ENCODE measurements at regions not wholly inside any gene's neighbourhood (a gene's known extent, or its start where the extent isn't known, plus 50 kb on each side); places are given as distances from the start of the nearest gene placed in this dataset.
"Not testable (repeated sequence)": the region's sequence is repeated elsewhere in the genome, so short reads cannot be mapped to it uniquely, and the experiment has no call there.

- peaks cover 36% of the 10 kb centered on the region for H3K9me3 ChIP-seq (ENCODE audit: low read length)
- H3K27me3 Mint-ChIP-seq; POLR2A ChIA-PET; H3K4me1 Mint-ChIP-seq; H3K4me1 ChIP-seq (ENCODE audit: insufficient read depth, low read length); DNase-seq; H3K36me3 ChIP-seq (ENCODE audit: insufficient read depth, low read length); H3K27me3 ChIP-seq (ENCODE audit: insufficient read depth, low read length, poor library complexity, severe bottlenecking); H3K4me3 Mint-ChIP-seq; H3K4me3 ChIP-seq (ENCODE audit: low read length); CTCF ChIA-PET; H3K27ac ChIP-seq (ENCODE audit: low read depth, low read length); H3K27ac Mint-ChIP-seq: not testable (repeated sequence)
- peaks cover 0 to 80% (median 72%) of the 10 kb centered on the region in 5 donors for H3K9me3 Mint-ChIP-seq
- peaks cover 2 to 26% (median 23%) of the 10 kb centered on the region in 3 donors for H3K36me3 Mint-ChIP-seq
Observed at GRCh38 chr4:49117951-49118350, 131.9 kb downstream of the CWH43 start.

DNA sequence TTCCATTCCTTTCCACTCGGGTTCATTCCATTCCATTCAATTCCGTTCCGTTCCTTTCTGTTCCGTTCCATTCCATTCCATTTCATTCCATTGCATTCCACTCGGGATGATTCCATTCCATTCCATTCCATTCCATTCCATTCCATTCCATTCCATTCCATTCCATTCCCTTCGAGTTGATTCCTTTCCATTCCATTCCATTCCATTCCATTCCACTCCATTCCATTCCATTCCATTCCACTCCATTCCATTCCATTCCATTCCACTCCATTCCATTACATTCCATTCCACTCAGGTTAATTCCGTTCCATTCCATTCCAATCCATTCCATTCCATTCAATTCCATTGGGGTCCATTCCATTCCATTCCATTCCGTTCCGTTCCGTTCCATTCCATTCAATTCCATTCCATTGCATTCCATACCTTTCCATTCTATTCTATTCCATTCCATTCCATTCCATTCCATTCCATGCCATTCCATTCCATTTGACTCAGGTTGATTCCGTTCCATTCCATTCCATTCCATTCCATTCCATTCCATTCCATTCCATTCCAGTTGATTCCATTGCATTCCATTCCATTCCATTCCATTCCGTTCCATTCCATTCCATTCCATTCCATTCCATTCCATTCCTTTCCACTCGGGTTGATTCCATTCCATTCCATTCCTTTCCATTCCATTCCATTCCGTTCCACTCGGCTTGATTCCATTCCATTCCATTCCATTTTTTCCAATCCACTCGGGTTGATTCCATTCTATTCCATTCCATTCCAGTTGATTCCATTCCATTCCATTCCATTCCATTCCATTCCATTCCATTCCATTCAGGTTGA lies 132.5 kb downstream of the CWH43 start:
- H3K4me1 ChIP-seq (ENCODE audit: insufficient read depth, low read length); H3K4me3 ChIP-seq (ENCODE audit: low read length); H3K4me1 Mint-ChIP-seq; DNase-seq; H3K27me3 ChIP-seq (ENCODE audit: insufficient read depth, low read length, poor library complexity, severe bottlenecking); H3K36me3 ChIP-seq (ENCODE audit: insufficient read depth, low read length); H3K27me3 Mint-ChIP-seq; H3K27ac Mint-ChIP-seq; H3K27ac ChIP-seq (ENCODE audit: low read depth, low read length); POLR2A ChIA-PET; H3K4me3 Mint-ChIP-seq; CTCF ChIA-PET: not testable (repeated sequence)
- Mint-ChIP-seq H3K9me3 (peaks cover 0 to 76% (median 68%) of the 10 kb centered on the region in 5 donors), H3K36me3 (peaks cover 2 to 26% (median 23%) of the 10 kb centered on the region in 3 donors)
- H3K9me3 ChIP-seq (ENCODE audit: low read length) = peaks cover 31% of the 10 kb centered on the region

DNA sequence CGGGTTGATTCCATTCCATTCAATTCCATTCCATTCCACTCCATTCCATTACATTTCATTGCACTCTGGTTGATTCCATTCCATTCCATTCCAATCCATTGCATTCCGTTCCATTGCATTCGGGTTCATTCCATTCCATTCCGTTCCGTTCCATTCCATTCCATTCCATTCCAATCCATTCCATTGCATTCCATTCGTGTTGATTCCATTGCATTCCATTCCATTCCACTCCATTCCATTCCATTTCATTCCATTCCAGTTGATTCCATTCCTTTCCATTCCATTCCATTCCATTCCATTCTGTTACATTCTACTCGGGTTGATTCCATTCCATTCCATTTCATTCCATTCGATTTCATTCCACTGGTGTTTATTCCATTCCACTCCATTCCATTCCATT lies 133.3 kb downstream of the CWH43 start:
- H3K4me1 Mint-ChIP-seq; H3K4me1 ChIP-seq (ENCODE audit: insufficient read depth, low read length); POLR2A ChIA-PET; H3K27ac Mint-ChIP-seq; H3K4me3 Mint-ChIP-seq; H3K27me3 ChIP-seq (ENCODE audit: insufficient read depth, low read length, poor library complexity, severe bottlenecking); H3K27ac ChIP-seq (ENCODE audit: low read depth, low read length); H3K4me3 ChIP-seq (ENCODE audit: low read length); H3K27me3 Mint-ChIP-seq; DNase-seq; H3K36me3 ChIP-seq (ENCODE audit: insufficient read depth, low read length); CTCF ChIA-PET: not testable (repeated sequence)
- peaks cover 2 to 26% (median 21%) of the 10 kb centered on the region in 3 donors for H3K36me3 Mint-ChIP-seq
- peaks cover 0 to 70% (median 65%) of the 10 kb centered on the region in 5 donors for H3K9me3 Mint-ChIP-seq
- H3K9me3 ChIP-seq (ENCODE audit: low read length) = peaks cover 31% of the 10 kb centered on the region

DNA sequence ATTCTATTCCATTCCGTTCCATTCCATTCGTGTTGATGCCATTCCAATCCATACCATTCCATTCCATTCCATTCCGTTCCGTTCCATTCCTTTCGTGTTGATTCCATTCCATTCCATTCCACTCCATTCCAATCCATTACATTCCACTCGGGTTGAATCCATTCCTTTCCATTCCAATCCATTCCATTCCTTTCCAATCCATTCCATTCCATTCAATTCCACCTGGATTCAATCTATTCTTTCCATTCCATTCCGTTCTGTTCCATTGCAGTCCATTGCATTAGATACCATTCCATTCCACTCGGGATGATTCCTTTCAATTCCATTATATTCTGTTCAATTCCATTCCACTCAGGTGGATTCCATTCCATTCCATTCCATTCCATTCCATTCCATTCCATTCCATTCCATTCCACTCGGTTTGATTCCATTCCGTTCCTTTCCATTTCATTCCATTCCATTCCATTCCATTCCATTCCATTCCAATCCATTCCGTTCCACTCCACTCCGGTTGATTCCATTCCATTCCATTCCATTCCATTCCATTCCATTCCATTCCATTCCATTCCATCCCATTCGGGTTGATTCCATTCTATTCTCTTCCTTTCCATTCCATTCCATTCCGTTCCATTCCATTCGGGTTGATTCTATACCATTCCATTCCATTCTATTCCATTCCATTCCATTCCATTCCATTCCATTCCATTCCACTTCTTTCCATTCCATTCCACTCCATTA lies 134.1 kb downstream of the CWH43 start:
- POLR2A ChIA-PET; H3K27me3 Mint-ChIP-seq; DNase-seq; H3K4me1 Mint-ChIP-seq; H3K27ac ChIP-seq (ENCODE audit: low read depth, low read length); H3K4me1 ChIP-seq (ENCODE audit: insufficient read depth, low read length); H3K36me3 ChIP-seq (ENCODE audit: insufficient read depth, low read length); H3K4me3 Mint-ChIP-seq; H3K4me3 ChIP-seq (ENCODE audit: low read length); CTCF ChIA-PET; H3K27me3 ChIP-seq (ENCODE audit: insufficient read depth, low read length, poor library complexity, severe bottlenecking); H3K27ac Mint-ChIP-seq: not testable (repeated sequence)
- H3K36me3 Mint-ChIP-seq = peaks cover 2 to 26% (median 20%) of the 10 kb centered on the region in 3 donors
- H3K9me3 ChIP-seq (ENCODE audit: low read length) = peaks cover 31% of the 10 kb centered on the region
- H3K9me3 Mint-ChIP-seq = peaks cover 0 to 61% (median 58%) of the 10 kb centered on the region in 5 donors

DNA sequence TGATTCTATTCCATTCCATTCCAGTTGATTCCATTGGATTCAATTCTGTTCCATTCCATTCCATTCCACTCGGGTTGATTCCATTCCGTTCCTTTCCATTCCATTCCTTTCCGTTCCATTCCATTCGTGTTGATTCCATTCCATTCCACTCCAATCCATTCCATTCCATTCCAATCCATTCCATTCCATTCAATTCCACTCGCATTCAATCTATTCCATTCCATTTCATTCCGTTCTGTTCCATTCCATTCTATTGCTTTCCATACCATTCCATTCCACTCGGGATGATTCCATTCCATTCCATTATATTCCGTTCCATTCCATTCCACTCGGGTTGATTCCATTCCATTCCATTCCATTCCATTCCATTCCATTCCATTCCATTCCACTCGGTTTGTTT lies 134.7 kb downstream of the CWH43 start:
- H3K36me3 ChIP-seq (ENCODE audit: insufficient read depth, low read length); H3K27ac ChIP-seq (ENCODE audit: low read depth, low read length); POLR2A ChIA-PET; H3K27me3 Mint-ChIP-seq; H3K4me3 ChIP-seq (ENCODE audit: low read length); H3K4me1 ChIP-seq (ENCODE audit: insufficient read depth, low read length); CTCF ChIA-PET; H3K27me3 ChIP-seq (ENCODE audit: insufficient read depth, low read length, poor library complexity, severe bottlenecking); H3K4me3 Mint-ChIP-seq; H3K4me1 Mint-ChIP-seq; H3K27ac Mint-ChIP-seq: not testable (repeated sequence)
- H3K9me3 ChIP-seq (ENCODE audit: low read length) = peaks cover 31% of the 10 kb centered on the region
- Mint-ChIP-seq H3K9me3 (peaks cover 0 to 55% (median 52%) of the 10 kb centered on the region in 5 donors), H3K36me3 (peaks cover 2 to 26% (median 20%) of the 10 kb centered on the region in 3 donors)
- DNase-seq = peak in 1 of 5 donors; percentile 43

GRCh38 chr4:49126443-49126842 lies 140.4 kb downstream of the CWH43 start:
- H3K27ac ChIP-seq (ENCODE audit: low read depth, low read length); POLR2A ChIA-PET; CTCF ChIA-PET; H3K27me3 Mint-ChIP-seq; H3K36me3 Mint-ChIP-seq; H3K4me1 Mint-ChIP-seq; H3K4me3 Mint-ChIP-seq; H3K36me3 ChIP-seq (ENCODE audit: insufficient read depth, low read length); H3K4me3 ChIP-seq (ENCODE audit: low read length); H3K4me1 ChIP-seq (ENCODE audit: insufficient read depth, low read length); H3K27ac Mint-ChIP-seq; H3K9me3 ChIP-seq (ENCODE audit: low read length); H3K27me3 ChIP-seq (ENCODE audit: insufficient read depth, low read length, poor library complexity, severe bottlenecking); DNase-seq: not testable (repeated sequence)
- peaks cover 0 to 13% (median 9%) of the 10 kb centered on the region in 5 donors for H3K9me3 Mint-ChIP-seq

DNA sequence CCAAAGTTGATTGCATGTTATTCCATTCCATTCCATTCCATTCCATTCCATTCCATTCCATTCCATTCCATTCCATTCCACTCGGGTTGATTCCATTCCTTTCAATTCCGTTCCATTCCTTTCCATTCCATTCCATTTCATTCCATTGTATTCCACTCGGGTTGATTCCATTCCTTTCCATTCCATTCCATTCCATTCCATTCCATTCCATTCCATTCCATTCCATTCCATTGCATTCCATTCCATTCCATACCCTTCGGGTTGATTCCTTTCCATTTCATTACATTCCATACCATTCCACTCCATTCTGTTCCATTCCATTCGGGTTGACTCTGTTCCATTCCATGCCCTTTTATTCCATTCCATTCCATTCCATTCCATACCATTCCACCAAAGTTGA lies 140.8 kb downstream of the CWH43 start:
- H3K27me3 ChIP-seq (ENCODE audit: insufficient read depth, low read length, poor library complexity, severe bottlenecking); H3K27ac Mint-ChIP-seq; H3K36me3 ChIP-seq (ENCODE audit: insufficient read depth, low read length); H3K4me1 Mint-ChIP-seq; H3K27me3 Mint-ChIP-seq; H3K4me3 Mint-ChIP-seq; CTCF ChIA-PET; DNase-seq; POLR2A ChIA-PET; H3K4me3 ChIP-seq (ENCODE audit: low read length); H3K27ac ChIP-seq (ENCODE audit: low read depth, low read length); H3K36me3 Mint-ChIP-seq; H3K9me3 ChIP-seq (ENCODE audit: low read length); H3K4me1 ChIP-seq (ENCODE audit: insufficient read depth, low read length): not testable (repeated sequence)
- H3K9me3 Mint-ChIP-seq = peaks cover 0 to 16% (median 11%) of the 10 kb centered on the region in 5 donors

DNA sequence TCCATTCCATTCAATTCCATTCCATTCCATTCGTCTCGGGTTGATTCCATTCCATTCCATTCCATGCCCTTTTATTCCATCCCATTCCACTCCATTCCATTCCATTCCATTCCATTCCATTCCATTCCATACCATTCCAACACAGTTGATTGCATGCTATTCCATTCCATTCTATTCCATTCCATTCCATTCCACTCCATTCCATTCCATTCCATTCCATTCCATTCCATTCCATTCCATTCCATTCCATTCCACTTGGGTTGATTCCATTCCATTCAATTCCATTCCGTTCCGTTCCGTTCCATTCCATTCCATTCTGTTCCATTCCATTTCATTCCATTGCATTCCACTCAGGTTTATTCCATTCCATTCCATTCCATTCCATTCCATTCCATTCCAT lies 143.3 kb downstream of the CWH43 start:
- H3K9me3 ChIP-seq (ENCODE audit: low read length); H3K27me3 ChIP-seq (ENCODE audit: insufficient read depth, low read length, poor library complexity, severe bottlenecking); H3K4me3 ChIP-seq (ENCODE audit: low read length); H3K36me3 Mint-ChIP-seq; H3K4me1 Mint-ChIP-seq; H3K4me1 ChIP-seq (ENCODE audit: insufficient read depth, low read length); DNase-seq; CTCF ChIA-PET; H3K27me3 Mint-ChIP-seq; H3K27ac ChIP-seq (ENCODE audit: low read depth, low read length); POLR2A ChIA-PET; H3K4me3 Mint-ChIP-seq; H3K36me3 ChIP-seq (ENCODE audit: insufficient read depth, low read length); H3K27ac Mint-ChIP-seq: not testable (repeated sequence)
- H3K9me3 Mint-ChIP-seq = peaks cover 0 to 16% (median 9%) of the 10 kb centered on the region in 5 donors

Measured in CD8-positive, alpha-beta memory T cell (primary cell).